IgD-negative memory B cell (primary cell): ENCODE measurements at regions not wholly inside any gene's neighbourhood (a gene's known extent, or its start where the extent isn't known, plus 50 kb on each side); places are given as distances from the start of the nearest gene placed in this dataset.

Source experiments
- H3K27ac Mint-ChIP-seq, 3 donors: one replicate each; pipeline ENCODE4 v1.8.0; 2020 to 2022; ENCODE audit warnings: mild to moderate bottlenecking in 3 of 3, mixed read lengths in 3 of 3, moderate library complexity in 1 of 3
- H3K27me3 Mint-ChIP-seq: one replicate; pipeline ENCODE4 v1.8.0; 2021; ENCODE audit warnings: mixed read lengths
- H3K36me3 Mint-ChIP-seq: one replicate; pipeline ENCODE4 v1.8.0; 2020; ENCODE audit warnings: mild to moderate bottlenecking, mixed read lengths
- H3K4me1 Mint-ChIP-seq, 3 donors: one replicate each; pipeline ENCODE4 v1.8.0; 2020 to 2022; ENCODE audit warnings: mixed read lengths in 3 of 3, mild to moderate bottlenecking in 1 of 3
- H3K4me3 Mint-ChIP-seq, 4 donors: one replicate each; pipeline ENCODE4 v1.8.0; 2020 to 2022; ENCODE audit warnings: mild to moderate bottlenecking in 4 of 4, mixed read lengths in 4 of 4, moderate library complexity in 3 of 4
- H3K9me3 Mint-ChIP-seq, 3 donors: one replicate each; pipeline ENCODE4 v1.8.0; 2020 to 2021; ENCODE audit warnings: mixed read lengths in 3 of 3, mild to moderate bottlenecking in 1 of 3

GRCh38 chr6:80553071-80553740 is 446.7 kb downstream of the BCKDHB start:
- Mint-ChIP-seq H3K9me3 (no peaks in the 10 kb centered on the region), H3K27me3 (no peaks in the 10 kb centered on the region), H3K4me3 (no peak overlapping the region), H3K4me1 (peaks cover 0 to 2% (median 0%) of the 10 kb centered on the region in 3 donors), H3K27ac (no peak overlapping the region), H3K36me3 (no peaks in the 10 kb centered on the region)

GRCh38 chr6:80550748-80551147 is 444.3 kb downstream of the BCKDHB start:
- Mint-ChIP-seq H3K4me1 (peaks cover 0 to 2% (median 0%) of the 10 kb centered on the region in 3 donors), H3K27me3 (no peaks in the 10 kb centered on the region), H3K9me3 (no peaks in the 10 kb centered on the region)

GRCh38 chr6:80550281-80550680 is 443.8 kb downstream of the BCKDHB start:
- Mint-ChIP-seq H3K4me1 (peaks cover 0 to 2% (median 0%) of the 10 kb centered on the region in 3 donors), H3K4me3 (no peak overlapping the region), H3K36me3 (no peaks in the 10 kb centered on the region), H3K27ac (no peak overlapping the region), H3K9me3 (no peaks in the 10 kb centered on the region), H3K27me3 (no peaks in the 10 kb centered on the region)

More at GRCh38 chr6:80550748-80551147, 444.3 kb downstream of the BCKDHB start:
- H3K4me3 Mint-ChIP-seq, result no peak overlapping the region
- no peak overlapping the region for H3K27ac Mint-ChIP-seq
- H3K36me3 Mint-ChIP-seq, result no peaks in the 10 kb centered on the region

GRCh38 chr6:80548532-80548931 is 442.1 kb downstream of the BCKDHB start:
- Mint-ChIP-seq H3K4me1 (peaks cover 0 to 2% (median 0%) of the 10 kb centered on the region in 3 donors), H3K27ac (no peak overlapping the region), H3K36me3 (no peaks in the 10 kb centered on the region), H3K9me3 (no peaks in the 10 kb centered on the region), H3K27me3 (no peaks in the 10 kb centered on the region), H3K4me3 (no peak overlapping the region)

- Mint-ChIP-seq H3K4me1 (peaks cover 0 to 2% (median 0%) of the 10 kb centered on the region in 3 donors), H3K27ac (no peak overlapping the region), H3K27me3 (no peaks in the 10 kb centered on the region)
Observed at GRCh38 chr6:80547827-80548226, 441.4 kb downstream of the BCKDHB start.

GRCh38 chr6:80544976-80545722 is 438.7 kb downstream of the BCKDHB start:
- Mint-ChIP-seq H3K27ac (no peak overlapping the region), H3K4me1 (peaks cover 0 to 2% (median 0%) of the 10 kb centered on the region in 3 donors)

More at GRCh38 chr6:80547827-80548226, 441.4 kb downstream of the BCKDHB start:
- Mint-ChIP-seq H3K36me3 (no peaks in the 10 kb centered on the region), H3K9me3 (no peaks in the 10 kb centered on the region), H3K4me3 (no peak overlapping the region)

GRCh38 chr6:80544555-80544954 is 438.1 kb downstream of the BCKDHB start:
- Mint-ChIP-seq H3K36me3 (no peaks in the 10 kb centered on the region), H3K4me3 (no peak overlapping the region), H3K27ac (no peak overlapping the region), H3K4me1 (peaks cover 0 to 2% (median 0%) of the 10 kb centered on the region in 3 donors), H3K9me3 (no peaks in the 10 kb centered on the region), H3K27me3 (no peaks in the 10 kb centered on the region)

More at GRCh38 chr6:80544976-80545722, 438.7 kb downstream of the BCKDHB start:
- no peak overlapping the region for H3K4me3 Mint-ChIP-seq
- H3K36me3 Mint-ChIP-seq, result no peaks in the 10 kb centered on the region
- H3K27me3 Mint-ChIP-seq, result no peaks in the 10 kb centered on the region
- no peaks in the 10 kb centered on the region for H3K9me3 Mint-ChIP-seq

- no peaks in the 10 kb centered on the region for H3K4me1 Mint-ChIP-seq
- no peak overlapping the region for H3K27ac Mint-ChIP-seq
- H3K36me3 Mint-ChIP-seq, result no peaks in the 10 kb centered on the region
- no peaks in the 10 kb centered on the region for H3K9me3 Mint-ChIP-seq
- H3K27me3 Mint-ChIP-seq, result no peaks in the 10 kb centered on the region
- no peak overlapping the region for H3K4me3 Mint-ChIP-seq
Observed at GRCh38 chr6:80543598-80544222, 437.2 kb downstream of the BCKDHB start.

GRCh38 chr6:80543151-80543550 is 436.7 kb downstream of the BCKDHB start:
- Mint-ChIP-seq H3K27ac (no peak overlapping the region), H3K4me1 (no peaks in the 10 kb centered on the region), H3K4me3 (no peak overlapping the region), H3K9me3 (no peaks in the 10 kb centered on the region), H3K36me3 (no peaks in the 10 kb centered on the region), H3K27me3 (no peaks in the 10 kb centered on the region)

GRCh38 chr6:80541886-80542285 is 435.4 kb downstream of the BCKDHB start:
- Mint-ChIP-seq H3K27me3 (no peaks in the 10 kb centered on the region), H3K9me3 (no peaks in the 10 kb centered on the region), H3K36me3 (no peaks in the 10 kb centered on the region), H3K27ac (no peak overlapping the region), H3K4me3 (no peak overlapping the region), H3K4me1 (no peaks in the 10 kb centered on the region)

GRCh38 chr6:80541181-80541580 is 434.7 kb downstream of the BCKDHB start:
- Mint-ChIP-seq H3K4me3 (no peak overlapping the region), H3K27me3 (no peaks in the 10 kb centered on the region), H3K9me3 (no peaks in the 10 kb centered on the region), H3K36me3 (no peaks in the 10 kb centered on the region), H3K27ac (no peak overlapping the region), H3K4me1 (no peaks in the 10 kb centered on the region)

GRCh38 chr6:80540700-80541099 is 434.2 kb downstream of the BCKDHB start:
- Mint-ChIP-seq H3K4me3 (no peak overlapping the region), H3K4me1 (no peaks in the 10 kb centered on the region), H3K9me3 (no peaks in the 10 kb centered on the region), H3K27ac (no peak overlapping the region), H3K27me3 (no peaks in the 10 kb centered on the region), H3K36me3 (no peaks in the 10 kb centered on the region)

- H3K36me3 Mint-ChIP-seq, result no peaks in the 10 kb centered on the region
- no peak overlapping the region for H3K27ac Mint-ChIP-seq
- H3K4me3 Mint-ChIP-seq, result no peak overlapping the region
Observed at GRCh38 chr6:80537118-80537972, 430.9 kb downstream of the BCKDHB start.

GRCh38 chr6:80535914-80536565 is 429.6 kb downstream of the BCKDHB start:
- H3K27ac Mint-ChIP-seq, result no peak overlapping the region
- H3K36me3 Mint-ChIP-seq, result no peaks in the 10 kb centered on the region
- H3K9me3 Mint-ChIP-seq, result peaks cover 0 to 3% (median 0%) of the 10 kb centered on the region in 3 donors
- H3K4me3 Mint-ChIP-seq, result no peak overlapping the region
- no peaks in the 10 kb centered on the region for H3K27me3 Mint-ChIP-seq
- no peaks in the 10 kb centered on the region for H3K4me1 Mint-ChIP-seq

More at GRCh38 chr6:80537118-80537972, 430.9 kb downstream of the BCKDHB start:
- Mint-ChIP-seq H3K4me1 (no peaks in the 10 kb centered on the region), H3K9me3 (peaks cover 0 to 3% (median 0%) of the 10 kb centered on the region in 3 donors), H3K27me3 (no peaks in the 10 kb centered on the region)
